Gastroesophageal sphincter (tissue), 4 donors: ENCODE measurements at regions not wholly inside any gene's neighbourhood (a gene's known extent, or its start where the extent isn't known, plus 50 kb on each side); places are given as distances from the start of the nearest gene placed in this dataset.

Experiments used
- ATAC-seq: fragments of 150-250 bp; one replicate; pipeline ENCODE4 v1.9.1; 2016; ENCODE audit warnings: mild to moderate bottlenecking, moderate library complexity
- H3K27ac ChIP-seq, 4 donors: fragments of 200-600 bp; sonication (generic) in 3 of 4; 1 replicate in 3 of 4; 2 replicates in 1 of 4; pipeline ENCODE4 v1.5.1; 2016 to 2019
- H3K27me3 ChIP-seq: fragments of 200-600 bp; sonication (generic); one replicate; pipeline ENCODE4 v1.5.1; 2019
- H3K36me3 ChIP-seq, 2 donors: fragments of 200-600 bp; sonication (generic); one replicate each; pipeline ENCODE4 v1.5.1; 2019; ENCODE audit warnings: control low read depth in 1 of 2
- H3K4me1 ChIP-seq, 3 donors: fragments of 200-600 bp; sonication (generic); 1 replicate in 2 of 3; 2 replicates in 1 of 3; pipeline ENCODE4 v1.5.1; 2016 to 2019; ENCODE audit warnings: control low read depth in 2 of 3
- H3K4me3 ChIP-seq, 2 donors: fragments of 200-600 bp; sonication (generic); one replicate each; pipeline ENCODE4 v1.5.1; 2019; ENCODE audit warnings: mild to moderate bottlenecking in 1 of 2, moderate library complexity in 1 of 2
- H3K9me3 ChIP-seq, 3 donors: fragments of 200-600 bp; sonication (generic); one replicate each; pipeline ENCODE4 v1.5.1; 2017 to 2019; ENCODE audit warnings: control low read depth in 2 of 3
- EP300 ChIP-seq: sonication (generic); formaldehyde crosslinking; IDR thresholded peaks from one replicate; pipeline ENCODE4 v1.6.1; 2017; ENCODE audit warnings: antibody characterized with exemption, mild to moderate bottlenecking
- POLR2A ChIP-seq, 2 donors: fragments of 450-650 bp; IDR thresholded peaks; one replicate each; pipeline ENCODE4 v1.6.1; 2017; ENCODE audit warnings: antibody characterized with exemption in 2 of 2, mild to moderate bottlenecking in 2 of 2, moderate library complexity in 1 of 2
- POLR2AphosphoS5 ChIP-seq: sonication (generic); formaldehyde crosslinking; IDR thresholded peaks from one replicate; pipeline ENCODE4 v1.6.1; 2017; ENCODE audit warnings: antibody characterized with exemption
- WGBS, 2 donors: methylation state at CpG; one replicate each; pipeline ENCODE4 v1.1.5; 2018; ENCODE audit warnings: low coverage in 1 of 2; 5-methylcytosine and 5-hydroxymethylcytosine counted together
- TF ChIP-seq, protein P1 (sequence below), 4 experiments: fragments of 200-600 bp in 2 of 4; fragments of 450-650 bp in 2 of 4; sonication (generic) in 1 of 4; IDR thresholded peaks; one replicate each; pipeline ENCODE4 v1.5.1; 2017 to 2019; ENCODE audit warnings: antibody characterized with exemption in 4 of 4, mild to moderate bottlenecking in 2 of 4, moderate library complexity in 2 of 4

DNA sequence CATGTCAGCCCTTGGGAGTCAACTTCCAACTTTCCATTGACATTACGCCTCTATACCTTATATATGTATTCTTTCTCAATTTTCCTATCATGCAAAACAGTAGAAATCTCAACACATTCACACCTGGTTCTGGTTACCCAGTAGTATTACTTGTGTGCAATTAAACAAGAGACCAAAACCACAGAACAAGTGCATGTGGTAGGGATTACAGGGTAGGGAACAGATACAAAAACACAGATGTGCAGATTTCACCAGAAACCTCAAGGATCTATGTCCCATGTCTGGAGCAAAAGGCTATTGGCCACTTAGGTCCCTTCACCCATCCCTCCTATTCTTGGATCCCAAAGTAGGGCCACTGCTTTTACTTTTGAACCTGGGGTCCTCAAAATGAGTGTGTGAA, 143.6 kb upstream of the ZCCHC13 start:
- H3K4me3 ChIP-seq: no peak overlapping the region
- no peak for ATAC-seq
- H3K27me3 ChIP-seq: no peaks in the 10 kb centered on the region
- TF ChIP-seq, protein P1, sequence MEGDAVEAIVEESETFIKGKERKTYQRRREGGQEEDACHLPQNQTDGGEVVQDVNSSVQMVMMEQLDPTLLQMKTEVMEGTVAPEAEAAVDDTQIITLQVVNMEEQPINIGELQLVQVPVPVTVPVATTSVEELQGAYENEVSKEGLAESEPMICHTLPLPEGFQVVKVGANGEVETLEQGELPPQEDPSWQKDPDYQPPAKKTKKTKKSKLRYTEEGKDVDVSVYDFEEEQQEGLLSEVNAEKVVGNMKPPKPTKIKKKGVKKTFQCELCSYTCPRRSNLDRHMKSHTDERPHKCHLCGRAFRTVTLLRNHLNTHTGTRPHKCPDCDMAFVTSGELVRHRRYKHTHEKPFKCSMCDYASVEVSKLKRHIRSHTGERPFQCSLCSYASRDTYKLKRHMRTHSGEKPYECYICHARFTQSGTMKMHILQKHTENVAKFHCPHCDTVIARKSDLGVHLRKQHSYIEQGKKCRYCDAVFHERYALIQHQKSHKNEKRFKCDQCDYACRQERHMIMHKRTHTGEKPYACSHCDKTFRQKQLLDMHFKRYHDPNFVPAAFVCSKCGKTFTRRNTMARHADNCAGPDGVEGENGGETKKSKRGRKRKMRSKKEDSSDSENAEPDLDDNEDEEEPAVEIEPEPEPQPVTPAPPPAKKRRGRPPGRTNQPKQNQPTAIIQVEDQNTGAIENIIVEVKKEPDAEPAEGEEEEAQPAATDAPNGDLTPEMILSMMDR (IDR thresholded peaks at IDR 0.05): no peak
- no peak for TF ChIP-seq POLR2A (IDR thresholded peaks at IDR 0.05)
- no peak for TF ChIP-seq EP300
- no peak for TF ChIP-seq POLR2AphosphoS5
- H3K9me3 ChIP-seq: no peaks in the 10 kb centered on the region
- H3K4me1 ChIP-seq: no peaks in the 10 kb centered on the region
- H3K27ac ChIP-seq: no peak overlapping the region
- WGBS, 2 donors: 100% methylated on average over 1 of the region's 1 CpG; no CpG with 5 or more reads in 1 of the 2 donors
- peaks cover 0 to 7% of the 10 kb centered on the region in 2 donors for H3K36me3 ChIP-seq

DNA sequence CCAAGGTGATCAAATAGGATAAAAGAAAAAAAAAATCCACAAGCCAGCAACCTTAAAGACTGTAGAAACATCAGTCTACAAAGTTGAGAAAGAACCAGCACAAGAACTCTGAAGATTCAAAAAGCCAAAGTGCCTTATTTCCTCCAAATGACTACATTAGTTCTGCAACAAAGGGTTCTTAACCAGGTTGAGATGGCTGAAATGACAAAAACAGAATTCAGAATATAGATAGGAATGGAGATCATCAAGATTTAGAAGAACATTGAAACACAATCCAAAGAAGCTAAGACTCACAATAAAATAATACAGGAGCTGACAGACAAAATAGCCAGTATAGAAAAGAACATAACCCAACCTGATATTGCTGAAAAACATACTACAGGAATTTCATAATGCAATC, 156.5 kb upstream of the ZCCHC13 start:
- Histone ChIP-seq H3K36me3 (no peaks in the 10 kb centered on the region), H3K4me1 (no peaks in the 10 kb centered on the region), H3K27ac (no peak overlapping the region), H3K4me3 (no peak overlapping the region), H3K9me3 (no peaks in the 10 kb centered on the region), H3K27me3 (no peaks in the 10 kb centered on the region)
- ATAC-seq: no peak
- TF ChIP-seq, protein P1 (IDR thresholded peaks at IDR 0.05): no peak
- no peak for TF ChIP-seq POLR2AphosphoS5
- TF ChIP-seq EP300: no peak
- TF ChIP-seq POLR2A (IDR thresholded peaks at IDR 0.05): no peak

GRCh38 chrX:74138943-74139342, 165.0 kb upstream of the ZCCHC13 start:
- ATAC-seq: no peak
- TF ChIP-seq POLR2A (IDR thresholded peaks at IDR 0.05) (no peak), POLR2AphosphoS5 (no peak), EP300 (no peak)
- TF ChIP-seq, protein P1 (IDR thresholded peaks at IDR 0.05): no peak
- no peaks in the 10 kb centered on the region for H3K36me3 ChIP-seq
- no peak overlapping the region for H3K27ac ChIP-seq
- H3K9me3 ChIP-seq: no peaks in the 10 kb centered on the region
- no peak overlapping the region for H3K4me3 ChIP-seq
- no peaks in the 10 kb centered on the region for H3K4me1 ChIP-seq
- H3K27me3 ChIP-seq: no peaks in the 10 kb centered on the region

DNA sequence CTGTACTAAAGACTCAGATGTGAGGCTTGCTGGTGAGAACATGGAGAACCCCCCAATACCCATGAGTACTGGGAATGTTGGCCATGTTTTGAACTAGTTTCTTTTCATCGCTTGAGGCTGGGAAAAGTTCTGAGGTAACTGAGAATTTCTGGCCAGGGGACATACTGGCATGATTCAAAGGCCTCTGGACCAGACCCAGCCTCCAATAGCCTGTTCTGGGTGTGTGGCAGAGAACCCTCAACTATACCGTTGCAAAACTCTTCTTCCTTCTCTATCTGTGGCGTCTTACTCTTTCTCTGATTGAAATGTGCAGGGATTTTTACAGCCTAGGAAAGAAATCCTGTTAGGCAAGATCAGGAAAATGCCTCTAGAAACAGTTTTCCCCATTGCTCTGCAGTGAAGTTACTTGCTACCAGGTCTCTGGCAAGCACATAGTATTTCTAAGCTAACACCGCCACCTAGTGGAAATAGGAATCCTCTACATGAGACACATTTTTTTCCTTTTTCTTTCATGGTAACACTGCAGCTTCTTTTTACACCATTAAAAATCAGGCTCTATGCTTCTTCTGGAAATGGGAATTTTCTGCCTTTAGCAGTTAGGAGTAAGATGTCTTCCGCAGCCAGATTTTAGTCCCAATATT, 170.7 kb upstream of the ZCCHC13 start:
- no peaks in the 10 kb centered on the region for H3K9me3 ChIP-seq
- 0 to 25% methylated on average over 1 to 5 of the region's 5 CpGs for WGBS, 2 donors
- no peaks in the 10 kb centered on the region for H3K4me1 ChIP-seq
- H3K36me3 ChIP-seq: peaks cover 0 to 7% of the 10 kb centered on the region in 2 donors
- TF ChIP-seq POLR2A (IDR thresholded peaks at IDR 0.05) (no peak), EP300 (no peak)
- TF ChIP-seq, protein P1 (IDR thresholded peaks at IDR 0.05): peak; percentile 26 to 82 (median 64)
- no peak overlapping the region for H3K4me3 ChIP-seq
- peak; percentile 62 for ATAC-seq
- H3K27ac ChIP-seq: no peak overlapping the region
- no peaks in the 10 kb centered on the region for H3K27me3 ChIP-seq

- Histone ChIP-seq H3K9me3 (no peaks in the 10 kb centered on the region), H3K36me3 (peaks cover 0 to 16% of the 10 kb centered on the region in 2 donors), H3K4me1 (no peaks in the 10 kb centered on the region), H3K27me3 (no peaks in the 10 kb centered on the region), H3K27ac (no peak overlapping the region), H3K4me3 (no peak overlapping the region)
- TF ChIP-seq POLR2A (IDR thresholded peaks at IDR 0.05) (no peak), POLR2AphosphoS5 (no peak), EP300 (no peak)
- TF ChIP-seq, protein P1 (IDR thresholded peaks at IDR 0.05): no peak
- 60 to 76% methylated on average over 3 to 4 of the region's 4 CpGs for WGBS, 2 donors
- no peak for ATAC-seq
Observed at GRCh38 chrX:74132280-74132679, 171.7 kb upstream of the ZCCHC13 start.
